GM21576 (cell line): ENCODE measurements at regions not wholly inside any gene's neighbourhood (a gene's known extent, or its start where the extent isn't known, plus 50 kb on each side); places are given as distances from the start of the nearest gene placed in this dataset.

Source experiments
- ATAC-seq: cut with Tn5 transposase; IDR thresholded peaks from one replicate; pipeline ENCODE4 v1.9.1; 2021; ENCODE audit warnings: mild to moderate bottlenecking, moderate library complexity; ENCODE audit not compliant: unreplicated experiment

- ATAC-seq = no peak
Observed at GRCh38 chr4:53656421-53656981, 65.2 kb upstream of the LNX1 start.

GRCh38 chr4:53654300-53654758 is 63.0 kb upstream of the LNX1 start:
- ATAC-seq = no peak

- no peak for ATAC-seq
Observed at GRCh38 chr4:53653484-53654053, 62.3 kb upstream of the LNX1 start.

- ATAC-seq = no peak
Observed at GRCh38 chr4:53651156-53651735, 60.0 kb upstream of the LNX1 start.

GRCh38 chr4:53649357-53649756 is 58.1 kb upstream of the LNX1 start:
- no peak for ATAC-seq

- no peak for ATAC-seq
Observed at GRCh38 chr4:53647547-53647946, 56.3 kb upstream of the LNX1 start.

- no peak for ATAC-seq
Observed at GRCh38 chr4:53646795-53647194, 55.5 kb upstream of the LNX1 start.

- ATAC-seq = no peak
Observed at GRCh38 chr4:53645108-53645507, 53.8 kb upstream of the LNX1 start.

GRCh38 chr4:53644607-53645006 is 53.3 kb upstream of the LNX1 start:
- no peak for ATAC-seq
